ENCODE measurements at regions not wholly inside any gene's neighbourhood (a gene's known extent, or its start where the extent isn't known, plus 50 kb on each side); places are given as distances from the start of the nearest gene placed in this dataset.
A peak's percentile ranks its signal among the peaks of the same experiment; 100 is the strongest.

GRCh38 chr5:68433923-68434879 is 218.6 kb downstream of the PIK3R1 start (continued):
- TF ChIP-seq ZSCAN5A (CRISPR knock-in tag; IDR thresholded peaks at IDR 0.05; ENCODE audit: borderline replicate concordance) (no peak), HOXD1 (CRISPR knock-in tag; IDR thresholded peaks at IDR 0.05) (no peak), RELA (CRISPR knock-in tag; IDR thresholded peaks at IDR 0.05) (no peak), FLYWCH1 (CRISPR knock-in tag; IDR thresholded peaks at IDR 0.05) (no peak), RAD51 (IDR thresholded peaks at IDR 0.05; ENCODE audit: borderline replicate concordance) (no peak), FOSL2 (CRISPR knock-in tag; IDR thresholded peaks at IDR 0.05) (peak; percentile 95), MTA3 (CRISPR knock-in tag; IDR thresholded peaks at IDR 0.05) (no peak), ZNF570 (CRISPR knock-in tag; IDR thresholded peaks at IDR 0.05; ENCODE audit: borderline replicate concordance) (no peak), SRF (IDR thresholded peaks at IDR 0.05; ENCODE audit: low read depth, low read length) (peak; percentile 65; the same call in 1 of the 2 replicates), AHDC1 (CRISPR knock-in tag; IDR thresholded peaks at IDR 0.05; ENCODE audit: borderline replicate concordance) (peak; percentile 83), SMARCE1 (IDR thresholded peaks at IDR 0.05; ENCODE audit: borderline replicate concordance) (no peak), GPBP1L1 (CRISPR knock-in tag; IDR thresholded peaks at IDR 0.05) (no peak), GFI1 (CRISPR knock-in tag; IDR thresholded peaks at IDR 0.05; ENCODE audit: borderline replicate concordance) (peak; percentile 43; the same call in 1 of the 2 replicates), ZNF142 (CRISPR knock-in tag; IDR thresholded peaks at IDR 0.05) (no peak)

All from HepG2 (cell line).